GM12891 (cell line): ENCODE measurements at regions not wholly inside any gene's neighbourhood (a gene's known extent, or its start where the extent isn't known, plus 50 kb on each side); places are given as distances from the start of the nearest gene placed in this dataset.

Experiments used
- PAX5 ChIP-seq: IDR thresholded peaks from 2 replicates; pipeline ENCODE4 v1.6.1; 2011; ENCODE audit warnings: low read length, moderate library complexity, mild to moderate bottlenecking; ENCODE audit not compliant: insufficient read depth, severe bottlenecking
- POLR2A ChIP-seq: IDR thresholded peaks from 2 replicates; pipeline ENCODE4 v1.6.1; 2011; ENCODE audit warnings: low read depth, low read length, control low read depth
- POLR2AphosphoS5 ChIP-seq: IDR thresholded peaks from 2 replicates; pipeline ENCODE4 v1.6.1; 2011; ENCODE audit warnings: low read depth, low read length, control low read depth
- POU2F2 ChIP-seq: IDR thresholded peaks from 2 replicates; pipeline ENCODE4 v1.6.1; 2011; ENCODE audit warnings: low read depth, mild to moderate bottlenecking, control low read depth, low read length, moderate library complexity
- SPI1 ChIP-seq: IDR thresholded peaks from 2 replicates; pipeline ENCODE4 v1.6.1; 2011; ENCODE audit warnings: low read depth, low read length, control low read depth
- TAF1 ChIP-seq: IDR thresholded peaks from 2 replicates; pipeline ENCODE4 v1.6.1; 2011; ENCODE audit warnings: low read depth, low read length, control low read depth

DNA sequence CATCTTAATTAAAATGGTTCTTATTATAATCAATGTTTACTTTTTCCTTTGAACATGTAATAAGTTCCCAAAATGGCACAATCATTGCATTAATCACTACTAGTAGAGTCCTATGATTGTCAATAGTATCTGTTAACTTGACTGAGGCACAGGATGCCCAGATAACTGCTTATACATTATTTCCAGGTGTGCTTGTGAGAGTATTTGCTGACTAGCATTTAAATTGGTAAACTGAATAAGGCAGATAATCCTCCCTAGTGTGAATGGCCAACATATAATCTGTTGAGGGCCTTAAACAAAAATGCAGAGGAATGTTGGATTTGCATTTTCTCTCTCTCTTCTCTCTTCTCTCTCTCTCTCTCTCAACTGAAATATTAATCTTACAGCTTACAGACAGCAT lies 999.3 kb upstream of the TMPRSS15 start:
- TF ChIP-seq POLR2A (no peak), TAF1 (no peak), POLR2AphosphoS5 (no peak), POU2F2 (no peak), PAX5 (no peak), SPI1 (no peak)
